Choroid plexus epithelial cell (primary cell): ENCODE measurements at regions not wholly inside any gene's neighbourhood (a gene's known extent, or its start where the extent isn't known, plus 50 kb on each side); places are given as distances from the start of the nearest gene placed in this dataset.

Experiments used
- DNase-seq: peaks from one replicate; pipeline ENCODE4 v3.0.0-alpha.2; 2010; ENCODE audit warnings: low read depth
- H3K4me3 ChIP-seq: 2 replicates; pipeline ENCODE4 v1.5.1; 2011; ENCODE audit warnings: low read depth, mild to moderate bottlenecking, control low read depth, low read length, moderate library complexity
- TF ChIP-seq, protein P1 (sequence below): conservative IDR thresholded peaks from 2 replicates; pipeline ENCODE4 v1.5.1; 2011; ENCODE audit warnings: low read depth, mild to moderate bottlenecking, control low read depth, inconsistent platforms, low read length, moderate library complexity

DNA sequence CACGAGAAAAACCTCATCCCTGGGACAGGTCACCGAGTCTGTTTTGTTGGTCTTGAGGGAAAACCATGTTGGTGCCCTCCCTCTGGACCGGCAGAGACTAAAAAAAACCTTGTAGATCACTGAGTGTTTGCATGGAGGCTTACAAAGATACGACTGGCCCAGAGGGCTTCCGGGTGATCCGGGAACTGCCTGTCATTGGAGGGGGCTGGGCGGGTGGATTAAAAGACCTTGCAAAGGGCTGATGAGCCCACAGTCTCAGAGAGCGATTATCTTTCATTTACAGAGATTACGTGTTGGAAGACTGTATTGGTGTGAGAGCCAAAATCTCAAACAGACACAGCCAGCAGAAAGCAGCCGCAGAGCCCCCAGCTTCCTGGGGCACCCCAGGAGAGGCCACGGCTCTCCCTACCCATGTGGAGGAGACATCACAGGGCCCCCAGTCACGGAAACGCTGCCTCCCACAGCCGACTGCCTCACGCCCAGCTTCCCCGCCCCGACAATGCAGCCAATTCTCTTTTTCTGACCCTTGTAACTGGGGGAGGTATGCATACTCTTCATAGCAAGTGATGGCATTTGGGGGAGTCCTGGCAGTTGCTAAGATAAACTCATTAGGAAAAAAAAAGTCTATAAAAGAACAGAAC is 426.4 kb downstream of the CTTN start:
- H3K4me3 ChIP-seq = no peak overlapping the region
- TF ChIP-seq, protein P1, sequence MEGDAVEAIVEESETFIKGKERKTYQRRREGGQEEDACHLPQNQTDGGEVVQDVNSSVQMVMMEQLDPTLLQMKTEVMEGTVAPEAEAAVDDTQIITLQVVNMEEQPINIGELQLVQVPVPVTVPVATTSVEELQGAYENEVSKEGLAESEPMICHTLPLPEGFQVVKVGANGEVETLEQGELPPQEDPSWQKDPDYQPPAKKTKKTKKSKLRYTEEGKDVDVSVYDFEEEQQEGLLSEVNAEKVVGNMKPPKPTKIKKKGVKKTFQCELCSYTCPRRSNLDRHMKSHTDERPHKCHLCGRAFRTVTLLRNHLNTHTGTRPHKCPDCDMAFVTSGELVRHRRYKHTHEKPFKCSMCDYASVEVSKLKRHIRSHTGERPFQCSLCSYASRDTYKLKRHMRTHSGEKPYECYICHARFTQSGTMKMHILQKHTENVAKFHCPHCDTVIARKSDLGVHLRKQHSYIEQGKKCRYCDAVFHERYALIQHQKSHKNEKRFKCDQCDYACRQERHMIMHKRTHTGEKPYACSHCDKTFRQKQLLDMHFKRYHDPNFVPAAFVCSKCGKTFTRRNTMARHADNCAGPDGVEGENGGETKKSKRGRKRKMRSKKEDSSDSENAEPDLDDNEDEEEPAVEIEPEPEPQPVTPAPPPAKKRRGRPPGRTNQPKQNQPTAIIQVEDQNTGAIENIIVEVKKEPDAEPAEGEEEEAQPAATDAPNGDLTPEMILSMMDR = no peak
- no peak for DNase-seq

DNA sequence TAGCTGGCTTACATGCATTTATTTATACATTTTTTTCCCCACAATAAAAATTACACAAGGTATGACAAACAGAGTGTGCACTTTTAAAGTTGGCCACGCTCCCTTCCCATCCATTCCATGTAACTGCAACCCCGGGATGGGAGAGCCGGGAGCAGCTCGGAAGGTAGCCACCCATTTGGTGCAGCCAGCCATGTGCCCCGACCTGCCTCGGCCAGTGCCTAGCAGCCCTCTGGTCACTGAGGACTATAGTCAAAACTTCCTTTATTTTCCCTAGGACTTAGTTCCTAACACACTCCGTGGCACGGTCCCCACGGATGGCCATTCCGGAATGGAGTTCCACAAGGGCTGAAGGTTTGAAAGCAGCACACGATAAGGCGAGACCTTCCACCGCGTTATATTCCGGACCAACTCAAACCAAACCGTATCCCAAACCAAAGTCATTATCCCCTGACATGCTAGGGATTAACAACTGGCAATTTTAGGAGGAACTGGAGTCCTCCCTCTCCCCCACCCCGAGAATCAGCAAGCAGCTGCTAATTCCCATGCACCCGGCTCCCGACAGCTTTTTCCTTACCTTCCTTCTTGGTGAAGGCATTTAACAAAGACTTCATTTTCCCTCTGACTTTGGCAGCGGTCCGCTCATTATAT is 426.4 kb downstream of the SHANK2 start:
- TF ChIP-seq, protein P1 = no peak
- no peak overlapping the region for H3K4me3 ChIP-seq
- DNase-seq = no peak

DNA sequence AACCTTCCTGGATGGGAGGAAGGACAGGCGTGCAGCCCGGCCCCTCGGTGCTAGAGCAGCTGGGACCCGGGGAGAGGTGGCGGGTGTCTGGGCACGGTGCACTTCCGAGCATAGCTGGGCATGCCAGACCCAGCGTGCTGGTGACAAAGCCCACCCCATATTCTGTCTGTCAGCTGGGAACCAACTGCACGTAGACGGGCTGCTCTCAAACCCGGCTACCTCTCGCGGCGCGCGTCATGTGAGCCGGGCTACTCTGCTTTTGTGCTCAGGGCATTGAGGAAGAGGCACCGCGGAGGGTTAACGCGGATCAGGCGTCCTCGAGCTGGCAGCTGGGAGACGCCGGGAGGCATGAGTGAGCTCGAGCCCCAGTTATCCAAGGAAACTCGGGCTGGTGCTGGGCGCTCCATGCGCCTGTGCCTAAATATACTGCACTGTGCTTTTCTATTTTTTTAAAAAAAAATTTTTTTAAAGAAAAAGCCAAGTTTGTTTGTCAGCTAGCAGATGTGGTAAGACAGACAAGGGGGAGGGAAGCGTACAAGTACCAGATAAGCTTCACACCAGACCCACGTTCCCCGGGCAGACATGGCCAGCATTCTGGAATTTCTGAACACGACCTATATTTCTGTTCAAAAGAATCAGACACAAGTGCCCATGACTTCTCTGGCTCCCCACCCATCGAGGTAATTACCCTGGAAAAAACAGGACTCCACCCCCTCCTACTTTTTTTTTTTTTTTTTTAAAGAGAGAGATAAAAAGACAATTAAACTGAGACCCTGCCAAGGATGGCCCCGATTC is 425.6 kb downstream of the SHANK2 start:
- no peak overlapping the region for H3K4me3 ChIP-seq
- no peak for DNase-seq
- TF ChIP-seq, protein P1 = no peak

DNA sequence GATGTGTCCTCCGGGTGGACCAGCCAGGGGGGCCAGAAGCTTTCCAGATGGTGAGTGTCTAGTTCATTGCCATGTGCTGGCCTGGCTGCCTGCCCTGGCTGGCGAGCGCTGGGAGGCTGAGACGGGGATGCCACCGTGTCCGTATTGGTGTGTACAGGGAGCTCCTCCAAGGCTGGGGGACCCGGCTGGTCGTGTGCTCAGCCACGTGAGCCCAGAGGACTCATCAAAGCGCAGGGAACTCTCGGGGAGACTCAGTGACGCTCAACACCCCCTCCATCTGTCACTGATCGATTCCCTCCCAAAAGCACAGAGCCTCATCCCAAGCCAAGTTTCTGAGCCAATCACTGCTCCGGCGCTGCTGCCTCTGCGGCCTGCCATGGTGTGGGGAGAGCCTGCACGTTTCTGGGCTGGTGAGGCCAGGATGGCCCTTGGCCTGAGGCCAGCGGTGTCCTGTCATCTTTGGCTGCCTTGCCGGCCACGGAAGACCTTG is 423.7 kb downstream of the SHANK2 start:
- no peak for DNase-seq
- H3K4me3 ChIP-seq = no peak overlapping the region
- TF ChIP-seq, protein P1 = no peak

DNA sequence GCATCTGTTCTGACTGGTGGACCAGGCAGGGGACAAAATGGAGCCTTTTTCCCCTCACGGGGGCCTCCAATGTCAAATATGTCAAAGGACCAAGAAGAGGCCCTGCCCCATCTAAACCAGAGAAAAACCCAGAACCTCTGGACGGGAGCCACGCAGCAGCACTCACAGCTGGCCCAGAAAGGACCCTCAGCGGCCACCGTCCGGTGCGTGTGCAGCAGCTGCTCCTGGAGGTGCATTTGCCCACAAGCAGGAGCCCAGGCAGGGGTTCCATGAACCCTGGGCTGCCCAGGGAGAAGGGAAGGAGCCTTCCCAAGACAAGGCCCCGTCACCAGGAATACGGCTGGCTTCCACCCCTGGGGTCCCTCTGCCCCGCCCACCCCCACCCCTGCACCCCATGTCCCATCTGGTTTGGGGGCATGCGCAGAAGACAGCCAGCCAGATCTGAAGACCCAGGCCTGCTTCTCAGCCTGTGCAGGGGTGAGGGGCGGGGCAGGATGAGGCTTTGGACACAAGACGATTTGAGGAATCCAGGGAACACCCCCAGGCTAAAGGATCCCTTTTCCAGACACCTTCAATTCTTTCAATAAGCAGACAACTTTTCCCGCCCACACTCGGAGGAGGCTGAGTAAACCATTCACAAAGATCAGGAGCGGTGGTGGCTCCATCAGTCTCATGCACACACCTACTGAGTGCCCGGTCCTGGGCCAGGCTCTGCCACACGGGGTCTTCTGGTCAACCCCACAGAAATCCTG is 423.1 kb downstream of the SHANK2 start:
- H3K4me3 ChIP-seq = no peak overlapping the region
- DNase-seq = no peak
- TF ChIP-seq, protein P1 = no peak

DNA sequence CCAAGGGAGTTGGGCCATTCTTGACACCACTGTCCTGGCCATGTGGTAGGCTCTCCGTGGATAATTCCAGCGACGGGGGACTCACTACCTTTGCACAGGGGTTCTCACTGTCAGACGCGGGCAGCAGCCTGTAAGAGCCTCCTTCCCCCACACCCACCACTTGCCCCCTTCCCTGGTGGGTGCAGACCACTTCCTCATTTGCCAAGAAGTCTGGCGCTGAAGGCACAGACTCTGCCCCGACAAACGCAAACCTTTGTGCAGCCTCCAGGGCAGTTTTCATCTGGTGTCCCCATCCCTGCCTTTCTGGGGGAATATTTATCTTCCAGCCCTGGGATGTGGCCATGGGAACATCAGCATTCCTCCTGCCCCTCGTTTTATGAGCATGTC is 422.5 kb downstream of the SHANK2 start:
- DNase-seq = no peak
- TF ChIP-seq, protein P1 = no peak
- H3K4me3 ChIP-seq = no peak overlapping the region
